H1 (cell line): ENCODE measurements at regions not wholly inside any gene's neighbourhood (a gene's known extent, or its start where the extent isn't known, plus 50 kb on each side); places are given as distances from the start of the nearest gene placed in this dataset.

Source experiments
- CTCF ChIA-PET: fragments of 300-600 bp; sonication (Branson Sonifier 250); formaldehyde crosslinking; loops from one replicate; lab custom pipeline; 2021; ENCODE audit not compliant: partially characterized antibody; lab: Charles Lee
- POLR2A ChIA-PET: fragments of 300-600 bp; sonication (Branson Sonifier 250); formaldehyde crosslinking; loops from one replicate; lab custom pipeline; 2021; ENCODE audit warnings: inconsistent platforms; ENCODE audit not compliant: partially characterized antibody; lab: Charles Lee
- DNase-seq, 2 experiments: peaks; one replicate each; pipeline versions ENCODE4 v3.0.0 to v3.0.0-alpha.2; 2010 to 2022; ENCODE audit warnings: low spot score in 2 of 2, low read depth in 1 of 2, mixed read lengths in 1 of 2
- FAIRE-seq: peaks from 2 replicates; lab custom pipeline; 2011; peaks lifted over from hg19 to GRCh38; lab: Jason Lieb, UNC
- H2AFZ ChIP-seq: 2 replicates; pipeline ENCODE4 v1.8.1; 2012; ENCODE audit warnings: low read length, inconsistent platforms
- H2AK5ac ChIP-seq: 2 replicates; pipeline ENCODE4 v1.6.1; 2013; ENCODE audit warnings: low read depth, low read length
- H2BK120ac ChIP-seq: replicated peaks from 2 replicates; pipeline ENCODE3; 2013; ENCODE audit warnings: low read depth, low read length, inconsistent platforms
- H2BK12ac ChIP-seq: 2 replicates; pipeline ENCODE4 v1.6.1; 2013; ENCODE audit warnings: low read depth, low read length
- H2BK15ac ChIP-seq: 2 replicates; pipeline ENCODE4 v1.6.1; 2013; ENCODE audit warnings: low read length
- H2BK20ac ChIP-seq: 2 replicates; pipeline ENCODE4 v1.6.1; 2013; ENCODE audit warnings: low read length
- H2BK5ac ChIP-seq: 2 replicates; pipeline ENCODE4 v1.6.1; 2013; ENCODE audit warnings: low read depth, low read length
- H3K14ac ChIP-seq: 2 replicates; pipeline ENCODE4 v1.6.1; 2013; ENCODE audit warnings: inconsistent platforms; ENCODE audit not compliant: insufficient read length
- H3K18ac ChIP-seq: 2 replicates; pipeline ENCODE4 v1.6.1; 2013; ENCODE audit warnings: low read length; ENCODE audit errors: extremely low read depth
- H3K23ac ChIP-seq: 2 replicates; pipeline ENCODE4 v1.6.1; 2013; ENCODE audit warnings: inconsistent platforms; ENCODE audit not compliant: insufficient read length
- H3K23me2 ChIP-seq: 2 replicates; pipeline ENCODE4 v1.6.1; 2013; ENCODE audit warnings: low read depth, low read length
- H3K27ac ChIP-seq: 2 replicates; pipeline ENCODE4 v1.6.1; 2011; ENCODE audit warnings: low read depth, low read length, inconsistent platforms
- H3K27me3 ChIP-seq, 4 experiments: replicated peaks in 1 of 4; 1 replicate in 1 of 4; 2 replicates in 3 of 4; pipeline versions ENCODE4 v1.6.1 to v1.8.1; 2011 to 2013; ENCODE audit warnings: low read length in 3 of 4, mild to moderate bottlenecking in 3 of 4, inconsistent platforms in 2 of 4, mixed read lengths in 2 of 4, moderate library complexity in 1 of 4; ENCODE audit not compliant: control insufficient read depth in 3 of 4, insufficient read depth in 3 of 4; ENCODE audit errors: extremely low read depth in 1 of 4
- H3K36me3 ChIP-seq, 4 experiments: 2 replicates each; pipeline versions ENCODE4 v1.6.1 to v1.8.1; 2011 to 2013; ENCODE audit warnings: mild to moderate bottlenecking in 4 of 4, low read length in 3 of 4, moderate library complexity in 2 of 4, control low read depth in 1 of 4, inconsistent platforms in 1 of 4; ENCODE audit not compliant: insufficient read depth in 4 of 4, control insufficient read depth in 2 of 4
- H3K4ac ChIP-seq: replicated peaks from 2 replicates; pipeline ENCODE3; 2013; ENCODE audit warnings: low read length, low read depth, mixed read lengths, inconsistent platforms; ENCODE audit not compliant: insufficient read length
- H3K4me1 ChIP-seq, 4 experiments: replicated peaks in 1 of 4; 1 replicate in 1 of 4; 2 replicates in 3 of 4; pipeline versions ENCODE4 v1.6.1 to v1.8.1; 2011 to 2013; ENCODE audit warnings: low read length in 3 of 4, inconsistent platforms in 2 of 4, mixed read lengths in 1 of 4; ENCODE audit not compliant: insufficient read depth in 4 of 4, control insufficient read depth in 3 of 4
- H3K4me2 ChIP-seq, 2 experiments: 2 replicates each; pipeline versions ENCODE4 v1.6.1 to v1.8.1; 2011 to 2013; ENCODE audit warnings: low read depth in 2 of 2, low read length in 2 of 2, control low read depth in 1 of 2, inconsistent platforms in 1 of 2, mild to moderate bottlenecking in 1 of 2; ENCODE audit not compliant: insufficient read depth in 1 of 2
- H3K4me3 ChIP-seq, 4 experiments: fragments of 200-600, 300-600 bp in 1 of 4; sonication (generic), shearing (Covaris generic), sonication (Bioruptor Twin) in 1 of 4; 2 replicates each; pipeline versions ENCODE4 v1.5.1 to v1.8.1; 2011 to 2016; ENCODE audit warnings: low read length in 4 of 4, low read depth in 3 of 4, control low read depth in 2 of 4, inconsistent platforms in 2 of 4, mild to moderate bottlenecking in 2 of 4, mixed read lengths in 1 of 4, moderate library complexity in 1 of 4; ENCODE audit not compliant: insufficient read depth in 2 of 4; ENCODE audit errors: extremely low read depth in 1 of 4
- H3K56ac ChIP-seq: replicated peaks from 2 replicates; pipeline ENCODE3; 2013; ENCODE audit warnings: low read depth, mild to moderate bottlenecking, mixed read lengths, low read length, inconsistent platforms; ENCODE audit not compliant: insufficient read length
- H3K79me1 ChIP-seq: 2 replicates; pipeline ENCODE4 v1.6.1; 2013; ENCODE audit warnings: low read depth, low read length, control low read depth
- H3K79me2 ChIP-seq, 2 experiments: 2 replicates each; pipeline versions ENCODE4 v1.6.1 to v1.8.1; 2012 to 2013; ENCODE audit warnings: low read length in 2 of 2, mild to moderate bottlenecking in 2 of 2, inconsistent platforms in 1 of 2; ENCODE audit not compliant: insufficient read depth in 2 of 2, control insufficient read depth in 1 of 2
- H3K9ac ChIP-seq, 4 experiments: replicated peaks in 1 of 4; 1 replicate in 1 of 4; 2 replicates in 3 of 4; pipeline versions ENCODE4 v1.6.1 to v1.8.1; 2011 to 2013; ENCODE audit warnings: low read depth in 3 of 4, low read length in 3 of 4, control low read depth in 2 of 4, mild to moderate bottlenecking in 2 of 4, moderate library complexity in 2 of 4, inconsistent platforms in 1 of 4; ENCODE audit errors: extremely low read depth in 1 of 4
- H3K9me3 ChIP-seq, 2 experiments: 2 replicates each; pipeline versions ENCODE4 v1.6.1 to v1.8.1; 2012 to 2013; ENCODE audit warnings: mild to moderate bottlenecking in 2 of 2, moderate library complexity in 2 of 2, control low read depth in 1 of 2, inconsistent platforms in 1 of 2, low read depth in 1 of 2, low read length in 1 of 2, mixed read lengths in 1 of 2; ENCODE audit not compliant: insufficient read depth in 2 of 2
- H4K20me1 ChIP-seq, 2 experiments: replicated peaks in 1 of 2; 2 replicates each; pipeline versions ENCODE3 to v1.8.1; 2011 to 2013; ENCODE audit warnings: inconsistent platforms in 2 of 2, low read length in 2 of 2, mild to moderate bottlenecking in 1 of 2; ENCODE audit not compliant: insufficient read depth in 2 of 2, control insufficient read depth in 1 of 2
- H4K5ac ChIP-seq: 2 replicates; pipeline ENCODE4 v1.6.1; 2013; ENCODE audit warnings: low read length, low read depth, mixed read lengths, inconsistent platforms; ENCODE audit not compliant: insufficient read length
- H4K8ac ChIP-seq: 2 replicates; pipeline ENCODE4 v1.8.0; 2013; ENCODE audit warnings: mild to moderate bottlenecking, moderate library complexity, low read length, inconsistent platforms; ENCODE audit not compliant: insufficient read depth; ENCODE audit errors: extremely low read depth
- H4K91ac ChIP-seq: replicated peaks from 2 replicates; pipeline ENCODE3; 2013; ENCODE audit warnings: low read length, mixed read lengths, inconsistent platforms; ENCODE audit not compliant: insufficient read length
- CBX8 ChIP-seq: fragments of 300-800, 300-1000 bp; sonication (generic); IDR thresholded peaks from 2 replicates; pipeline ENCODE4 v1.7.1; 2016; ENCODE audit warnings: low read depth, low read length, borderline replicate concordance
- GABPA ChIP-seq: IDR thresholded peaks from 2 replicates; pipeline ENCODE4 v1.6.1; 2011; ENCODE audit warnings: mild to moderate bottlenecking, low read length, moderate library complexity, borderline replicate concordance; ENCODE audit not compliant: insufficient read depth
- HDAC2 ChIP-seq, 2 experiments: fragments of 300-600 bp in 1 of 2; sonication (generic) in 1 of 2; IDR thresholded peaks; 2 replicates each; pipeline ENCODE4 v1.6.1; 2011 to 2012; ENCODE audit warnings: low read depth in 2 of 2, low read length in 2 of 2, mild to moderate bottlenecking in 2 of 2, moderate library complexity in 2 of 2, borderline replicate concordance in 1 of 2, inconsistent platforms in 1 of 2

DNA sequence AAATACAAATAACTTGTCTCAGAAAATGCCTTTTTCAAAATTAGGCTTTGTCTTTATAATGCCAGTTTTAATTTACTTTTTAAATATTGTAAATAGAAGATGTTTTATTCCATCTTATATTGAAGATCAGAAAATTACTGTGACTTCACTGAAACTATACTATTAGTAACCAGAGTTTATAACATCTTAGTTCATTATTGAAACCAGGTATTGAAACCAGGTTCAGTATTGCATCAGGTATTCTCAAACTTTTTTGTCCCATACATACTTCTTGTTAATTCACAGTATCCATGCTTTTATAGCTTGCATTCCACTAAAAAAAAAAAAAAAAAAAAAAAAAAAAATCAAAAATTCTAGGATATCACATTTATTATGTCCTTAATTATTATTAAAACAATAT, 227.5 kb downstream of the GXYLT1 start:
- DNase-seq (no peak), FAIRE-seq (no peak)
- no peak overlapping the region for H2BK12ac ChIP-seq
- H3K56ac ChIP-seq = no peak overlapping the region
- no peaks in the 10 kb centered on the region for H3K79me1 ChIP-seq
- H3K4me3 ChIP-seq = no peak overlapping the region
- H2AK5ac ChIP-seq = no peak overlapping the region
- no peak overlapping the region for H3K4ac ChIP-seq
- H3K4me2 ChIP-seq = no peak overlapping the region
- no peak overlapping the region for H3K27ac ChIP-seq
- no peaks in the 10 kb centered on the region for H3K9me3 ChIP-seq
- no peak overlapping the region for H4K91ac ChIP-seq
- H2AFZ ChIP-seq = no peak overlapping the region
- H3K79me2 ChIP-seq = no peaks in the 10 kb centered on the region
- H3K36me3 ChIP-seq = no peaks in the 10 kb centered on the region
- H2BK15ac ChIP-seq = no peak overlapping the region
- TF ChIP-seq CBX8 (no peak), GABPA (no peak), HDAC2 (IDR thresholded peaks at IDR 0.05; ENCODE audit: borderline replicate concordance in 1 of 2, low read depth in 2 of 2, low read length in 2 of 2) (no peak)
- H3K9ac ChIP-seq = no peak overlapping the region
- H2BK120ac ChIP-seq = no peak overlapping the region
- H3K18ac ChIP-seq = no peak overlapping the region
- peaks cover 0 to 12% (median 8%) of the 10 kb centered on the region in 4 experiments; a peak in 6 of 7 replicates for H3K4me1 ChIP-seq
- no peak overlapping the region for H2BK20ac ChIP-seq
- 0 out of 7 replicates have a peak, but pooled peaks cover 0 to 3% (median 0%) of the 10 kb centered on the region in 4 experiments for H3K27me3 ChIP-seq
- H4K8ac ChIP-seq = no peak overlapping the region
- H4K5ac ChIP-seq = no peak overlapping the region
- ChIA-PET CTCF (interaction anchor here (0.7 kb wide), 1 partner anchor 108 kb away, joined by 3 read pairs; no protein-coding TSS in a partner anchor), POLR2A (interaction anchor here (1.8 kb wide), 1 partner anchor 12 kb away, joined by 4 read pairs; no protein-coding TSS in a partner anchor)
- no peaks in the 10 kb centered on the region; the same call in 1 of the 2 replicates for H3K23me2 ChIP-seq
- no peak overlapping the region for H3K14ac ChIP-seq
- H2BK5ac ChIP-seq = no peak overlapping the region
- no peak overlapping the region for H3K23ac ChIP-seq
- H4K20me1 ChIP-seq = no peaks in the 10 kb centered on the region
